ENCODE measurements at regions not wholly inside any gene's neighbourhood (a gene's known extent, or its start where the extent isn't known, plus 50 kb on each side); places are given as distances from the start of the nearest gene placed in this dataset.
"Not testable (repeated sequence)": the region's sequence is repeated elsewhere in the genome, so short reads cannot be mapped to it uniquely, and the experiment has no call there.

DNA sequence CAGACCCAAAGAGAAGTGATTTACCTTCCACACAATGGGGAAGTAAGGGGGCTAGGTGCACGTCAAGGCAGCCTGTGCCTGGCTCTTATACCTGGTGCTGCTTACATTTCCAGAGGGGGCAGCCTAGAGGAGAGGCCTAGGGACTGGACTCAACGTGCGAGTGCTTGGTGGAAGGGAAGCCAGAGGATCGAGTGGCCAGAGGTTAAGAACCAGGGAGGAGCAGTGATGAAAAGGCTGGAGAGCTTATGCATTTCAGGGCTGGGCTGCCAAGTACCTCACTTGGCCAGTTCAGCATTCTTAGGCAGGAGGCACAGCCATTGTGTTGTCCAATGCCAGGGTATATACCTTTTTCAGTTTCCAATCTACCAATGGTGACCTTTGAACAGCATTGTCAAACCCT lies 77.4 kb downstream of the LAT start:
- H3K4me1 ChIP-seq (ENCODE audit: control insufficient read depth, insufficient read depth, low read length); ATAC-seq; H3K36me3 ChIP-seq (ENCODE audit: control insufficient read depth, insufficient read depth, low read length); intact Hi-C loops (cut with micrococcal nuclease); DNase-seq; H3K36me3 Mint-ChIP-seq; H3K27ac Mint-ChIP-seq; H3K9me3 Mint-ChIP-seq; H3K9me3 ChIP-seq (ENCODE audit: control insufficient read depth, insufficient read depth, low read length); H3K27me3 Mint-ChIP-seq (ENCODE audit: low read depth in 2 of 2); H3K4me3 ChIP-seq (ENCODE audit: low read length); H3K27ac ChIP-seq (ENCODE audit: low read length); H3K4me3 Mint-ChIP-seq; H3K27me3 ChIP-seq (ENCODE audit: control insufficient read depth, insufficient read depth, low read length); H3K4me1 Mint-ChIP-seq: not testable (repeated sequence)
- no CpG with 5 or more reads among the region's 4 CpGs for WGBS (ENCODE audit: insufficient coverage)

DNA sequence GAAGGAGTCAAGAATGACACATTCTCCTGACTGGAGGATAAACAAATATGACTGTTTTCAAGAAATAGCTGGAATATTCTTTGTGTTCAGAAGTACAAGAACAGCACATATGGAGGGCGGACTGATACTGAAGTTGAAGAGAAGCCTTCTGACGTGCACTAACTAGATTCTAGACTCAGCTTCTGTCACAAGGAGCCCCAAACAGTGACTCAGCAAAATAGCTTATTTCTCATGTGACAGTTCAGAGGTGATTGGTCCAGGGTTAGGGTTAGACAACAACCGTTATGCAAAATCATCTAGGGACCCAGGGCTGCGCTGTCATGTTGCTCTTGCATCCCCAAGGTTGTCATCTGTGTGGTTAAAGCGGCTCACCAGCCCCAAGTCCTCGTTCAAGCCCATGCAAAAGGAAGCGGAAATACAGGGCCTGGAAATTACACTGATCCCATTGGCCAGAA lies 76.6 kb downstream of the LAT start:
- H3K27ac Mint-ChIP-seq; H3K4me3 Mint-ChIP-seq; H3K27me3 ChIP-seq (ENCODE audit: control insufficient read depth, insufficient read depth, low read length); H3K36me3 ChIP-seq (ENCODE audit: control insufficient read depth, insufficient read depth, low read length); DNase-seq; H3K9me3 Mint-ChIP-seq; H3K4me3 ChIP-seq (ENCODE audit: low read length); H3K27me3 Mint-ChIP-seq (ENCODE audit: low read depth in 2 of 2); H3K4me1 ChIP-seq (ENCODE audit: control insufficient read depth, insufficient read depth, low read length); H3K4me1 Mint-ChIP-seq; H3K27ac ChIP-seq (ENCODE audit: low read length); H3K9me3 ChIP-seq (ENCODE audit: control insufficient read depth, insufficient read depth, low read length); H3K36me3 Mint-ChIP-seq; intact Hi-C loops (cut with micrococcal nuclease): not testable (repeated sequence)
- ATAC-seq: peak in 2 of 3 donors; percentile 27 to 28
- WGBS (ENCODE audit: insufficient coverage): no CpG with 5 or more reads among the region's 7 CpGs

- H3K36me3 Mint-ChIP-seq; H3K27me3 ChIP-seq (ENCODE audit: control insufficient read depth, insufficient read depth, low read length); H3K27ac ChIP-seq (ENCODE audit: low read length); H3K36me3 ChIP-seq (ENCODE audit: control insufficient read depth, insufficient read depth, low read length); DNase-seq; ATAC-seq; H3K4me1 Mint-ChIP-seq; H3K9me3 Mint-ChIP-seq; H3K4me3 ChIP-seq (ENCODE audit: low read length); H3K4me3 Mint-ChIP-seq; H3K9me3 ChIP-seq (ENCODE audit: control insufficient read depth, insufficient read depth, low read length); H3K27ac Mint-ChIP-seq; intact Hi-C loops (cut with micrococcal nuclease); H3K27me3 Mint-ChIP-seq (ENCODE audit: low read depth in 2 of 2); H3K4me1 ChIP-seq (ENCODE audit: control insufficient read depth, insufficient read depth, low read length): not testable (repeated sequence)
- 94% methylated on average over 22 of the region's 53 CpGs for WGBS (ENCODE audit: insufficient coverage)
Measured at GRCh38 chr16:29060022-29060810, 75.4 kb downstream of the LAT start.

- DNase-seq; ATAC-seq; intact Hi-C loops (cut with micrococcal nuclease); H3K9me3 ChIP-seq (ENCODE audit: control insufficient read depth, insufficient read depth, low read length); H3K4me1 Mint-ChIP-seq; H3K36me3 ChIP-seq (ENCODE audit: control insufficient read depth, insufficient read depth, low read length); H3K36me3 Mint-ChIP-seq; H3K4me3 Mint-ChIP-seq; H3K27ac ChIP-seq (ENCODE audit: low read length); H3K4me1 ChIP-seq (ENCODE audit: control insufficient read depth, insufficient read depth, low read length); H3K9me3 Mint-ChIP-seq; H3K27me3 Mint-ChIP-seq (ENCODE audit: low read depth in 2 of 2); H3K27me3 ChIP-seq (ENCODE audit: control insufficient read depth, insufficient read depth, low read length); H3K27ac Mint-ChIP-seq; H3K4me3 ChIP-seq (ENCODE audit: low read length): not testable (repeated sequence)
- WGBS (ENCODE audit: insufficient coverage): no CpG with 5 or more reads among the region's 5 CpGs
Measured at GRCh38 chr16:29059575-29059974, 74.7 kb downstream of the LAT start.
